Right atrium auricular region (tissue), 2 donors: ENCODE measurements at regions not wholly inside any gene's neighbourhood (a gene's known extent, or its start where the extent isn't known, plus 50 kb on each side); places are given as distances from the start of the nearest gene placed in this dataset.

ENCODE experiments used
- DNase-seq: peaks from one replicate; pipeline ENCODE4 v3.0.0-alpha.2; 2019; ENCODE audit warnings: low spot score
- H3K27ac ChIP-seq, 2 donors: fragments of 200-600 bp; sonication (generic); 1 replicate in 1 of 2; 2 replicates in 1 of 2; pipeline ENCODE4 v1.5.1; 2016 to 2019
- H3K27me3 ChIP-seq, 2 donors: fragments of 200-600 bp; sonication (generic); one replicate each; pipeline versions ENCODE4 v1.5.1 to v1.6.0; 2017 to 2019
- H3K36me3 ChIP-seq: fragments of 200-600 bp; sonication (generic); one replicate; pipeline ENCODE4 v1.5.1; 2016
- H3K4me1 ChIP-seq, 2 donors: fragments of 200-600 bp; sonication (generic); one replicate each; pipeline versions ENCODE4 v1.5.1 to v1.6.0; 2017 to 2019
- H3K4me3 ChIP-seq, 2 donors: fragments of 200-600 bp; sonication (generic); 1 replicate in 1 of 2; 2 replicates in 1 of 2; pipeline ENCODE4 v1.5.1; 2017 to 2019; ENCODE audit warnings: mild to moderate bottlenecking in 1 of 2, moderate library complexity in 1 of 2
- H3K9me3 ChIP-seq, 2 donors: fragments of 200-600 bp; sonication (generic); one replicate each; pipeline ENCODE4 v1.5.1; 2019
- TF ChIP-seq, protein P1 (sequence below), 2 donors: fragments of 200-600 bp; sonication (generic); IDR thresholded peaks; one replicate each; pipeline ENCODE4 v1.5.1; 2019; ENCODE audit warnings: antibody characterized with exemption in 2 of 2

DNA sequence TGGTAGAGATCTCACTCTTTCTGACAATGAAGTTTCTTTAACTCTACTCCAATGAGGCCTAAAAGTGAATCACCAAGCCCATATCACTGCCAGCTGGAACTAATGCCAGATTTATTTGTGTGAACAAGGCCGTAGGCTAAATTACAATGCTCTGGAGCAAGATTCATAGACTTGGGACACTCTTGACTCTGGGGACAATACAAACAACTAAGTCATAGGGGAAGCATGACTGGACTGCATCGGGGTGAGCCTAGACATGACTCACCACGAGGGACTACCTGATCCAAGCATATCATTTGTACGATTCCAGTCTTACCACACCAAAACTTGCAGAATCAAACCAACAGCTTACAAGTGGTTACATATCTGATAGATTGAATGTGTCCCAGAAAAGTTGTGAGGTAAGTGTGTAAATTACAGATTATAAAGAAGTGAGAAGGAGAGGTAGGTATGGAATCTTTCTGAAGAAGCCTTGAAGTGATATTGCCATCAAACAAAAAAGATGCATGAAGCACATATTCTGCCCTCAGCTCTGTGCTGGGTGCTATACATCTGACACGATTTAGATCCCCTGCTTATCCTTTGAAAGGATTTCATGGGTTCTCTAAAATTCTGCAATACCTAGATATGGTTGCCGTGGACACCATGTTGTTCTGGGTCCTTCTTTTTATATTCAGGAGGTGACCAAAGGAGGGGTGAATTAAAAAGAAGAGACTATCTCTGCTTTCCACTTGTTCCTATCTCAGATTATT is 199.3 kb upstream of the PDE4D start:
- no peak for DNase-seq
- no peak overlapping the region for H3K4me3 ChIP-seq
- H3K27me3 ChIP-seq: no peaks in the 10 kb centered on the region
- peaks cover 0 to 4% of the 10 kb centered on the region in 2 donors for H3K9me3 ChIP-seq
- no peaks in the 10 kb centered on the region for H3K4me1 ChIP-seq
- no peaks in the 10 kb centered on the region for H3K36me3 ChIP-seq
- TF ChIP-seq, protein P1, sequence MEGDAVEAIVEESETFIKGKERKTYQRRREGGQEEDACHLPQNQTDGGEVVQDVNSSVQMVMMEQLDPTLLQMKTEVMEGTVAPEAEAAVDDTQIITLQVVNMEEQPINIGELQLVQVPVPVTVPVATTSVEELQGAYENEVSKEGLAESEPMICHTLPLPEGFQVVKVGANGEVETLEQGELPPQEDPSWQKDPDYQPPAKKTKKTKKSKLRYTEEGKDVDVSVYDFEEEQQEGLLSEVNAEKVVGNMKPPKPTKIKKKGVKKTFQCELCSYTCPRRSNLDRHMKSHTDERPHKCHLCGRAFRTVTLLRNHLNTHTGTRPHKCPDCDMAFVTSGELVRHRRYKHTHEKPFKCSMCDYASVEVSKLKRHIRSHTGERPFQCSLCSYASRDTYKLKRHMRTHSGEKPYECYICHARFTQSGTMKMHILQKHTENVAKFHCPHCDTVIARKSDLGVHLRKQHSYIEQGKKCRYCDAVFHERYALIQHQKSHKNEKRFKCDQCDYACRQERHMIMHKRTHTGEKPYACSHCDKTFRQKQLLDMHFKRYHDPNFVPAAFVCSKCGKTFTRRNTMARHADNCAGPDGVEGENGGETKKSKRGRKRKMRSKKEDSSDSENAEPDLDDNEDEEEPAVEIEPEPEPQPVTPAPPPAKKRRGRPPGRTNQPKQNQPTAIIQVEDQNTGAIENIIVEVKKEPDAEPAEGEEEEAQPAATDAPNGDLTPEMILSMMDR (IDR thresholded peaks at IDR 0.05): no peak
- no peak overlapping the region for H3K27ac ChIP-seq

DNA sequence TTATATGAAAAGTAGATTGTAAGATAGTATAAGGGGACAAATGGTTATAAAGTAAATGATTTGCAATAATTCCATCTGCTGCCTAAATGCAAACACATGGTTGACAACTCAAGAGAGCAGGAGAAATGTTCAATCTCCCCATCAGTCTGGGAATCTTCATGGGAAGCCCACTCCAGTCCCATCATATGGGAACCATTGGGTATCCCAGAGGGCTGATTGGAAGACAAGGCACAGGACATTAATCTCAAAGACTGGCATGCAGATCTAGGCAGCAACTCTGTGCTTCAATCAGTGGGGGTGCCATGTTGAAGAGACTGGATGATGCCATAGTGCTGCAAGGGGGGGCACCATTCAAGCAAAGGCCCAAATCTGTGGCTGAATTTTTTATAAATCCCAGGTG is 193.1 kb upstream of the PDE4D start:
- peaks cover 0 to 10% of the 10 kb centered on the region in 2 donors for H3K9me3 ChIP-seq
- H3K36me3 ChIP-seq: no peaks in the 10 kb centered on the region
- H3K27ac ChIP-seq: no peak overlapping the region
- DNase-seq: no peak
- H3K4me1 ChIP-seq: no peaks in the 10 kb centered on the region
- TF ChIP-seq, protein P1 (IDR thresholded peaks at IDR 0.05): no peak
- H3K4me3 ChIP-seq: no peak overlapping the region
- H3K27me3 ChIP-seq: no peaks in the 10 kb centered on the region

DNA sequence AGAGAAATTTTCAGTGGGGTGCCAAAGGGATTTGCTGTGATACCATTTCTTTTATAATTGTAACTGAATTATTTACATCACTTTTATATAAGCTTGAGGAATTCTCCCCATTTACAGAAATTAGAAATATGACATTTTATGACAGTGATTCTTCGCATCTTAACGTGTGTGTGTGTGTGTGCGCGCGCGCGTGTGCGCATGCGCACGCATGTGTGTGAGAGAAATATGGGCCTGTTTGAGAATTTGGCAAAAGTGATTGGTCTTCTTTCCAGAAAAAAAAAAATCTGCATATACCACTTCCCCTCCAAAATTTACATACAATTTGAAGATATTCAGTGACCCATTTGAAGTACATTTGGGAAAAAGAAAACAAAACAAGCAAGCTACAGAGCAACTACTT is 190.7 kb upstream of the PDE4D start:
- TF ChIP-seq, protein P1 (IDR thresholded peaks at IDR 0.05): no peak
- Histone ChIP-seq H3K27ac (no peak overlapping the region), H3K9me3 (peaks cover 0 to 14% of the 10 kb centered on the region in 2 donors), H3K4me3 (no peak overlapping the region), H3K27me3 (no peaks in the 10 kb centered on the region), H3K36me3 (no peaks in the 10 kb centered on the region), H3K4me1 (no peaks in the 10 kb centered on the region)
- DNase-seq: no peak

DNA sequence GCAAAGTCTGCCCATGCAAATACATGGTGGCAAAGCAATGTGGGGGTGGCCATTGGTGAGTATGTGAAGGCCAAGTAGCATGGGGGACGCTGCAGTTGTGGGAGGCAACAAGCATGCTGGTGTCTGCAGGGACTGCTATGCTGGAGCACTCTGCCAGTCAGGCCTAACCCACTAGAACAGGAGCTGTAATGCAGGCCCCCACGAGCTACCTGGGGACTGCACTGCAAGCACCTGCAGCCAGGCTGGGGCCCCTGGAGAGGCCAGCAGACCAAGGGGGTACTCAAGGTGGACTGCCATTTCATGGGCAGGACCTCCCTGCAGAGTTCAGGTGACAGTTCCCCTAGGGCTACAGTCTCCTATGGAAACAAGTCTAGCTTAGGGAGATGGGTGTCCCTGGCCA is 183.8 kb upstream of the PDE4D start:
- Histone ChIP-seq H3K27me3 (no peaks in the 10 kb centered on the region), H3K4me3 (no peak overlapping the region), H3K9me3 (peaks cover 0 to 13% of the 10 kb centered on the region in 2 donors), H3K4me1 (no peaks in the 10 kb centered on the region), H3K36me3 (no peaks in the 10 kb centered on the region), H3K27ac (no peak overlapping the region)
- no peak for DNase-seq
- TF ChIP-seq, protein P1 (IDR thresholded peaks at IDR 0.05): no peak

DNA sequence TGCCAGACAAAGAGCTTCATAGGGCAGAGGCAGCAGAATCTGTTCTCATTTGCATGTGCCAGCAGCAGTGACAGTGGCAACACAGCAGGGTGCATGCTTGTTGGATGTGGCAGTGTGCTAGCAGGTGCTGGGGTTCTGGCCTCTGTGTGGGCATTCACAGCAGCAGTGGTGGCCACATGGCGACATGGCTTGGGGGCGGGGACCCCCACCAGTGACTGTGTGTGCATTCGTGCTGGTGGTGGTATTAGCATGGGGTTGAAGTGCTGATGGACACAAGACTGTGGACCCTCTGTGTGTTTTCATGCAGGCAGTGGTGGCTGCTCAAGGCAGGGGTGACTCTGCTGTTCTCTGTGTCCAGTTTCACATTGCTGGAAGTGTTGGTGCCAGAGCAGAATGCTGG is 183.2 kb upstream of the PDE4D start:
- Histone ChIP-seq H3K27ac (no peak overlapping the region), H3K36me3 (no peaks in the 10 kb centered on the region), H3K4me3 (no peak overlapping the region), H3K9me3 (peaks cover 0 to 13% of the 10 kb centered on the region in 2 donors), H3K27me3 (no peaks in the 10 kb centered on the region), H3K4me1 (no peaks in the 10 kb centered on the region)
- DNase-seq: no peak
- TF ChIP-seq, protein P1 (IDR thresholded peaks at IDR 0.05): no peak

DNA sequence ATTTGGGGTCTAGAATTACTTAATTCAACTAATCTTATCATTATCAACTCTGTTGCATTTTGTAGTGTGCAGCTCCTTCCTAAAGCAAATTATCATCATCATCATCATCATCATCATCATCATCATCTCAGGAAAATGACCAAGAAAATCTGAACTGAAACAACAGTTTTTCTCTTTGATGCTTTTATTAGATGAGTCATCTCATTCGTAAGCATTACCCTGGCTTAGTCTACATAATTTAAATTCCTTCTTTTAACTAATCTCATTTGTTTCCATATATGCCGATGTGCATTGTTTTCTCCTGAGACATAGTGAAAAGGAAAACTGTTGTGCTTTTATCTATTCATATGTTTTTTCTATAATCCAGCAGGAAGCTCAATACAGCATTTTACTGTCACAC is 173.0 kb upstream of the PDE4D start:
- TF ChIP-seq, protein P1 (IDR thresholded peaks at IDR 0.05): no peak
- no peaks in the 10 kb centered on the region for H3K27me3 ChIP-seq
- no peaks in the 10 kb centered on the region for H3K36me3 ChIP-seq
- H3K4me3 ChIP-seq: no peak overlapping the region
- H3K27ac ChIP-seq: no peak overlapping the region
- no peak for DNase-seq
- H3K4me1 ChIP-seq: no peaks in the 10 kb centered on the region
- peaks cover 0 to 3% of the 10 kb centered on the region in 2 donors for H3K9me3 ChIP-seq
